ENCODE measurements at regions not wholly inside any gene's neighbourhood (a gene's known extent, or its start where the extent isn't known, plus 50 kb on each side); places are given as distances from the start of the nearest gene placed in this dataset.

GRCh38 chr1:219763321-219763720 is 150.4 kb upstream of the ZC3H11B start:
- no peaks in the 10 kb centered on the region for H3K36me3 ChIP-seq
- WGBS, 2 donors: 84 to 86% methylated on average over 2 of the region's 2 CpGs
- intact Hi-C loops (cut with DNase I): no loop called here
- H3K27ac ChIP-seq: no peak overlapping the region
- DNase-seq: no peak
- no peaks in the 10 kb centered on the region for H3K4me1 ChIP-seq
- H3K27me3 ChIP-seq: no peaks in the 10 kb centered on the region
- no peaks in the 10 kb centered on the region for H3K9me3 ChIP-seq
- H3K4me3 ChIP-seq (replicated peaks in 1 of 3): no peak overlapping the region
- no peak for TF ChIP-seq CTCF (IDR thresholded peaks at IDR 0.05)
- TF ChIP-seq POLR2A (IDR thresholded peaks at IDR 0.05): no peak

- H3K27me3 ChIP-seq: no peaks in the 10 kb centered on the region
- H3K4me1 ChIP-seq: no peaks in the 10 kb centered on the region
- no peaks in the 10 kb centered on the region for H3K36me3 ChIP-seq
- intact Hi-C loops (cut with DNase I): no loop called here
- H3K27ac ChIP-seq: no peak overlapping the region
- no peak for TF ChIP-seq POLR2A (IDR thresholded peaks at IDR 0.05)
- no peak for TF ChIP-seq CTCF (IDR thresholded peaks at IDR 0.05)
- no peak for DNase-seq
- no peaks in the 10 kb centered on the region for H3K9me3 ChIP-seq
- WGBS, 2 donors: 77 to 91% methylated on average over 3 of the region's 3 CpGs
- no peak overlapping the region for H3K4me3 ChIP-seq (replicated peaks in 1 of 3)
These were observed 148.4 kb upstream of the ZC3H11B start for GRCh38 chr1:219761208-219761860.

GRCh38 chr1:219759095-219759494 is 146.2 kb upstream of the ZC3H11B start:
- H3K27ac ChIP-seq: no peak overlapping the region
- H3K27me3 ChIP-seq: no peaks in the 10 kb centered on the region
- H3K4me1 ChIP-seq: no peaks in the 10 kb centered on the region
- TF ChIP-seq POLR2A (IDR thresholded peaks at IDR 0.05) (no peak), CTCF (IDR thresholded peaks at IDR 0.05) (no peak)
- DNase-seq: no peak
- intact Hi-C loops (cut with DNase I): no loop called here
- no peaks in the 10 kb centered on the region for H3K9me3 ChIP-seq
- H3K36me3 ChIP-seq: no peaks in the 10 kb centered on the region
- H3K4me3 ChIP-seq (replicated peaks in 1 of 3): no peak overlapping the region
- WGBS, 2 donors: 0 to 10% methylated on average over 1 of the region's 1 CpG

GRCh38 chr1:219757890-219758289 is 145.0 kb upstream of the ZC3H11B start:
- DNase-seq: peak; percentile 7 to 12
- Histone ChIP-seq H3K4me1 (no peaks in the 10 kb centered on the region), H3K4me3 (replicated peaks in 1 of 3) (no peak overlapping the region), H3K9me3 (no peaks in the 10 kb centered on the region), H3K27ac (no peak overlapping the region), H3K27me3 (no peaks in the 10 kb centered on the region), H3K36me3 (no peaks in the 10 kb centered on the region)
- intact Hi-C loops (cut with DNase I): no loop called here
- 49 to 72% methylated on average over 5 of the region's 5 CpGs for WGBS, 2 donors
- no peak for TF ChIP-seq CTCF (IDR thresholded peaks at IDR 0.05)
- TF ChIP-seq POLR2A (IDR thresholded peaks at IDR 0.05): no peak

- H3K27ac ChIP-seq: no peak overlapping the region
- no peaks in the 10 kb centered on the region for H3K4me1 ChIP-seq
- no peaks in the 10 kb centered on the region for H3K36me3 ChIP-seq
- DNase-seq: no peak
- H3K4me3 ChIP-seq (replicated peaks in 1 of 3): no peak overlapping the region
- TF ChIP-seq CTCF (IDR thresholded peaks at IDR 0.05): no peak
- no peak for TF ChIP-seq POLR2A (IDR thresholded peaks at IDR 0.05)
- 91 to 93% methylated on average over 3 of the region's 3 CpGs for WGBS, 2 donors
- no peaks in the 10 kb centered on the region for H3K9me3 ChIP-seq
- H3K27me3 ChIP-seq: no peaks in the 10 kb centered on the region
- intact Hi-C loops (cut with DNase I): no loop called here
These were observed 142.3 kb upstream of the ZC3H11B start for GRCh38 chr1:219755234-219755633.

All from thyroid gland (tissue), 4 donors.